ENCODE measurements at regions not wholly inside any gene's neighbourhood (a gene's known extent, or its start where the extent isn't known, plus 50 kb on each side); places are given as distances from the start of the nearest gene placed in this dataset.

- Histone ChIP-seq H3K4me1 (ENCODE audit: insufficient read depth) (peaks cover 13% of the 10 kb centered on the region), H3K4me3 (no peak overlapping the region), H3K36me3 (ENCODE audit: low read depth) (no peaks in the 10 kb centered on the region), H3K9ac (no peak overlapping the region), H3K27ac (no peak overlapping the region), H3K4me2 (ENCODE audit: unreplicated experiment) (no peak overlapping the region), H4K20me1 (ENCODE audit: insufficient read depth) (no peaks in the 10 kb centered on the region), H3K27me3 (replicated peaks; ENCODE audit: insufficient read depth) (no peaks in the 10 kb centered on the region), H3F3A (ENCODE audit: insufficient read depth) (0 out of 2 replicates have a peak, but pooled peaks cover 7% of the 10 kb centered on the region), H3K79me2 (ENCODE audit: insufficient read depth) (no peaks in the 10 kb centered on the region), H2AFZ (no peak overlapping the region), H3K9me3 (ENCODE audit: low read depth) (no peaks in the 10 kb centered on the region), H3K9me2 (ENCODE audit: insufficient read depth) (no peaks in the 10 kb centered on the region)
- TF ChIP-seq EZH2 (IDR thresholded peaks at IDR 0.05; ENCODE audit: insufficient read depth, poor library complexity, severe bottlenecking) (no peak), EZH2phosphoT487 (IDR thresholded peaks at IDR 0.05; ENCODE audit: insufficient read depth, low read depth) (no peak)
- in situ Hi-C loops (cut with MboI): no loop called here
- 73 to 74% methylated on average over 6 of the region's 6 CpGs for WGBS, 2 experiments (ENCODE audit: low coverage in 1 of 2, low lambda C conversion rate in 2 of 2, missing lambda C conversion rate in 2 of 2)
- DNase-seq: no peak
These were observed 363.1 kb upstream of the PAPPA start for GRCh38 chr9:115790520-115790919.

- H2AFZ ChIP-seq: no peak overlapping the region
- H3K36me3 ChIP-seq (ENCODE audit: low read depth): no peaks in the 10 kb centered on the region
- no peak overlapping the region for H3K4me3 ChIP-seq
- 0 out of 2 replicates have a peak, but pooled peaks cover 7% of the 10 kb centered on the region for H3F3A ChIP-seq (ENCODE audit: insufficient read depth)
- WGBS, 2 experiments (ENCODE audit: low coverage in 1 of 2, low lambda C conversion rate in 2 of 2, missing lambda C conversion rate in 2 of 2): 3 to 11% methylated on average over 1 of the region's 1 CpG
- H3K27me3 ChIP-seq (replicated peaks; ENCODE audit: insufficient read depth): no peaks in the 10 kb centered on the region
- H3K9me2 ChIP-seq (ENCODE audit: insufficient read depth): no peaks in the 10 kb centered on the region
- no peaks in the 10 kb centered on the region for H4K20me1 ChIP-seq (ENCODE audit: insufficient read depth)
- no peak overlapping the region for H3K4me2 ChIP-seq (ENCODE audit: unreplicated experiment)
- no peaks in the 10 kb centered on the region for H3K9me3 ChIP-seq (ENCODE audit: low read depth)
- H3K9ac ChIP-seq: no peak overlapping the region
- in situ Hi-C loops (cut with MboI): no loop called here
- H3K79me2 ChIP-seq (ENCODE audit: insufficient read depth): no peaks in the 10 kb centered on the region
- peak; percentile 4 for DNase-seq
- no peak overlapping the region for H3K27ac ChIP-seq
- TF ChIP-seq EZH2phosphoT487 (IDR thresholded peaks at IDR 0.05; ENCODE audit: insufficient read depth, low read depth) (no peak), EZH2 (IDR thresholded peaks at IDR 0.05; ENCODE audit: insufficient read depth, poor library complexity, severe bottlenecking) (no peak)
- H3K4me1 ChIP-seq (ENCODE audit: insufficient read depth): no peaks in the 10 kb centered on the region
These were observed 358.6 kb upstream of the PAPPA start for GRCh38 chr9:115794921-115795475.

- Histone ChIP-seq H3K9me3 (ENCODE audit: low read depth) (no peaks in the 10 kb centered on the region), H3K4me1 (ENCODE audit: insufficient read depth) (no peaks in the 10 kb centered on the region), H3K4me2 (ENCODE audit: unreplicated experiment) (no peak overlapping the region), H3K36me3 (ENCODE audit: low read depth) (no peaks in the 10 kb centered on the region), H3K9ac (no peak overlapping the region), H3F3A (ENCODE audit: insufficient read depth) (0 out of 2 replicates have a peak, but pooled peaks cover 6% of the 10 kb centered on the region), H2AFZ (no peak overlapping the region), H3K27me3 (replicated peaks; ENCODE audit: insufficient read depth) (no peaks in the 10 kb centered on the region), H3K79me2 (ENCODE audit: insufficient read depth) (no peaks in the 10 kb centered on the region), H3K27ac (no peak overlapping the region), H3K9me2 (ENCODE audit: insufficient read depth) (no peaks in the 10 kb centered on the region), H4K20me1 (ENCODE audit: insufficient read depth) (no peaks in the 10 kb centered on the region), H3K4me3 (no peak overlapping the region)
- no peak for DNase-seq
- WGBS, 2 experiments (ENCODE audit: low coverage in 1 of 2, low lambda C conversion rate in 2 of 2, missing lambda C conversion rate in 2 of 2): 10 to 18% methylated on average over 1 of the region's 1 CpG
- in situ Hi-C loops (cut with MboI): no loop called here
- TF ChIP-seq EZH2 (IDR thresholded peaks at IDR 0.05; ENCODE audit: insufficient read depth, poor library complexity, severe bottlenecking) (no peak), EZH2phosphoT487 (IDR thresholded peaks at IDR 0.05; ENCODE audit: insufficient read depth, low read depth) (no peak)
These were observed 353.9 kb upstream of the PAPPA start for GRCh38 chr9:115799734-115800133.

- no peak for DNase-seq
- no peaks in the 10 kb centered on the region for H3K9me2 ChIP-seq (ENCODE audit: insufficient read depth)
- no peaks in the 10 kb centered on the region for H3K27me3 ChIP-seq (replicated peaks; ENCODE audit: insufficient read depth)
- 93 to 95% methylated on average over 3 of the region's 3 CpGs for WGBS, 2 experiments (ENCODE audit: low coverage in 1 of 2, low lambda C conversion rate in 2 of 2, missing lambda C conversion rate in 2 of 2)
- H3K9ac ChIP-seq: no peak overlapping the region
- TF ChIP-seq EZH2 (IDR thresholded peaks at IDR 0.05; ENCODE audit: insufficient read depth, poor library complexity, severe bottlenecking) (no peak), EZH2phosphoT487 (IDR thresholded peaks at IDR 0.05; ENCODE audit: insufficient read depth, low read depth) (no peak)
- H3K4me3 ChIP-seq: no peak overlapping the region
- in situ Hi-C loops (cut with MboI): no loop called here
- H3F3A ChIP-seq (ENCODE audit: insufficient read depth): no peaks in the 10 kb centered on the region
- H3K79me2 ChIP-seq (ENCODE audit: insufficient read depth): no peaks in the 10 kb centered on the region
- no peaks in the 10 kb centered on the region for H4K20me1 ChIP-seq (ENCODE audit: insufficient read depth)
- H3K27ac ChIP-seq: no peak overlapping the region
- no peak overlapping the region for H2AFZ ChIP-seq
- no peaks in the 10 kb centered on the region for H3K36me3 ChIP-seq (ENCODE audit: low read depth)
- H3K4me2 ChIP-seq (ENCODE audit: unreplicated experiment): no peak overlapping the region
- H3K9me3 ChIP-seq (ENCODE audit: low read depth): no peaks in the 10 kb centered on the region
- H3K4me1 ChIP-seq (ENCODE audit: insufficient read depth): no peaks in the 10 kb centered on the region
These were observed 349.4 kb upstream of the PAPPA start for GRCh38 chr9:115804206-115804605.

GRCh38 chr9:115808108-115808507 is 345.5 kb upstream of the PAPPA start:
- H3K9ac ChIP-seq: no peak overlapping the region
- no peaks in the 10 kb centered on the region for H3K27me3 ChIP-seq (replicated peaks; ENCODE audit: insufficient read depth)
- H3K27ac ChIP-seq: no peak overlapping the region
- DNase-seq: no peak
- no peak overlapping the region for H3K4me2 ChIP-seq (ENCODE audit: unreplicated experiment)
- no peak for TF ChIP-seq EZH2phosphoT487 (IDR thresholded peaks at IDR 0.05; ENCODE audit: insufficient read depth, low read depth)
- no peak for TF ChIP-seq EZH2 (IDR thresholded peaks at IDR 0.05; ENCODE audit: insufficient read depth, poor library complexity, severe bottlenecking)
- no peaks in the 10 kb centered on the region for H3K4me1 ChIP-seq (ENCODE audit: insufficient read depth)
- no peaks in the 10 kb centered on the region for H3K79me2 ChIP-seq (ENCODE audit: insufficient read depth)
- H3K36me3 ChIP-seq (ENCODE audit: low read depth): no peaks in the 10 kb centered on the region
- H3F3A ChIP-seq (ENCODE audit: insufficient read depth): no peaks in the 10 kb centered on the region
- no peaks in the 10 kb centered on the region for H4K20me1 ChIP-seq (ENCODE audit: insufficient read depth)
- in situ Hi-C loops (cut with MboI): no loop called here
- no peak overlapping the region for H3K4me3 ChIP-seq
- 76 to 83% methylated on average over 2 of the region's 2 CpGs for WGBS, 2 experiments (ENCODE audit: low coverage in 1 of 2, low lambda C conversion rate in 2 of 2, missing lambda C conversion rate in 2 of 2)
- no peaks in the 10 kb centered on the region for H3K9me3 ChIP-seq (ENCODE audit: low read depth)
- H2AFZ ChIP-seq: no peak overlapping the region
- H3K9me2 ChIP-seq (ENCODE audit: insufficient read depth): no peaks in the 10 kb centered on the region
